ENCODE measurements at regions not wholly inside any gene's neighbourhood (a gene's known extent, or its start where the extent isn't known, plus 50 kb on each side); places are given as distances from the start of the nearest gene placed in this dataset.

- TF ChIP-seq POLR2A (IDR thresholded peaks at IDR 0.05; ENCODE audit: low read depth): no peak
- TF ChIP-seq POLR2AphosphoS5 (IDR thresholded peaks at IDR 0.05): no peak
- TF ChIP-seq EP300 (IDR thresholded peaks at IDR 0.05): no peak
- TF ChIP-seq CTCF (IDR thresholded peaks at IDR 0.05): no peak
- Histone ChIP-seq H3K4me3 (no peak overlapping the region), H3K9me3 (no peaks in the 10 kb centered on the region), H3K4me1 (no peaks in the 10 kb centered on the region), H3K36me3 (no peaks in the 10 kb centered on the region), H3K27ac (replicated peaks in 1 of 4) (no peak overlapping the region), H3K27me3 (no peaks in the 10 kb centered on the region)
- 79% methylated on average over 2 of the region's 2 CpGs for WGBS
- intact Hi-C loops (cut with DNase I): no loop called here
- DNase-seq (ENCODE audit: extremely low spot score): no peak
Observed at GRCh38 chr18:31250902-31251301, 67.1 kb upstream of the DSG1 start.

- no peaks in the 10 kb centered on the region for H3K27me3 ChIP-seq
- no peak overlapping the region for H3K27ac ChIP-seq (replicated peaks in 1 of 4)
- no peaks in the 10 kb centered on the region for H3K36me3 ChIP-seq
- 76% methylated on average over 1 of the region's 1 CpG for WGBS
- H3K9me3 ChIP-seq: no peaks in the 10 kb centered on the region
- intact Hi-C loops (cut with DNase I): no loop called here
- H3K4me3 ChIP-seq: no peak overlapping the region
- DNase-seq (ENCODE audit: extremely low spot score): no peak
- no peaks in the 10 kb centered on the region for H3K4me1 ChIP-seq
- TF ChIP-seq POLR2A (IDR thresholded peaks at IDR 0.05; ENCODE audit: low read depth) (no peak), POLR2AphosphoS5 (IDR thresholded peaks at IDR 0.05) (no peak), EP300 (IDR thresholded peaks at IDR 0.05) (no peak), CTCF (IDR thresholded peaks at IDR 0.05) (no peak)
Observed at GRCh38 chr18:31252522-31252921, 65.4 kb upstream of the DSG1 start.

GRCh38 chr18:31255953-31256352, 62.0 kb upstream of the DSG1 start:
- Histone ChIP-seq H3K4me3 (no peak overlapping the region), H3K27ac (replicated peaks in 1 of 4) (no peak overlapping the region), H3K9me3 (no peaks in the 10 kb centered on the region), H3K27me3 (no peaks in the 10 kb centered on the region), H3K36me3 (no peaks in the 10 kb centered on the region), H3K4me1 (no peaks in the 10 kb centered on the region)
- WGBS: 86% methylated on average over 1 of the region's 1 CpG
- DNase-seq (ENCODE audit: extremely low spot score): no peak
- intact Hi-C loops (cut with DNase I): no loop called here
- TF ChIP-seq POLR2AphosphoS5 (IDR thresholded peaks at IDR 0.05): no peak
- TF ChIP-seq POLR2A (IDR thresholded peaks at IDR 0.05; ENCODE audit: low read depth): no peak
- no peak for TF ChIP-seq CTCF (IDR thresholded peaks at IDR 0.05)
- TF ChIP-seq EP300 (IDR thresholded peaks at IDR 0.05): no peak

GRCh38 chr18:31258789-31259188, 59.2 kb upstream of the DSG1 start:
- H3K9me3 ChIP-seq: no peaks in the 10 kb centered on the region
- no peaks in the 10 kb centered on the region for H3K36me3 ChIP-seq
- TF ChIP-seq CTCF (IDR thresholded peaks at IDR 0.05) (no peak), EP300 (IDR thresholded peaks at IDR 0.05) (no peak), POLR2AphosphoS5 (IDR thresholded peaks at IDR 0.05) (no peak), POLR2A (IDR thresholded peaks at IDR 0.05; ENCODE audit: low read depth) (no peak)
- intact Hi-C loops (cut with DNase I): no loop called here
- H3K27ac ChIP-seq (replicated peaks in 1 of 4): no peak overlapping the region
- H3K4me1 ChIP-seq: no peaks in the 10 kb centered on the region
- no peak for DNase-seq (ENCODE audit: extremely low spot score)
- no peaks in the 10 kb centered on the region for H3K27me3 ChIP-seq
- WGBS: 84% methylated on average over 3 of the region's 3 CpGs
- H3K4me3 ChIP-seq: no peak overlapping the region

- H3K27me3 ChIP-seq: no peaks in the 10 kb centered on the region
- H3K4me3 ChIP-seq: no peak overlapping the region
- H3K4me1 ChIP-seq: no peaks in the 10 kb centered on the region
- no peak for TF ChIP-seq POLR2A (IDR thresholded peaks at IDR 0.05; ENCODE audit: low read depth)
- TF ChIP-seq CTCF (IDR thresholded peaks at IDR 0.05): no peak
- no peak for TF ChIP-seq POLR2AphosphoS5 (IDR thresholded peaks at IDR 0.05)
- TF ChIP-seq EP300 (IDR thresholded peaks at IDR 0.05): no peak
- intact Hi-C loops (cut with DNase I): no loop called here
- DNase-seq (ENCODE audit: extremely low spot score): no peak
- H3K27ac ChIP-seq (replicated peaks in 1 of 4): no peak overlapping the region
- H3K36me3 ChIP-seq: no peaks in the 10 kb centered on the region
- H3K9me3 ChIP-seq: no peaks in the 10 kb centered on the region
- WGBS: 68% methylated on average over 6 of the region's 6 CpGs
Observed at GRCh38 chr18:31261792-31262582, 56.0 kb upstream of the DSG1 start.

All from esophagus muscularis mucosa (tissue), 4 donors.